ENCODE measurements at regions not wholly inside any gene's neighbourhood (a gene's known extent, or its start where the extent isn't known, plus 50 kb on each side); places are given as distances from the start of the nearest gene placed in this dataset.

DNA sequence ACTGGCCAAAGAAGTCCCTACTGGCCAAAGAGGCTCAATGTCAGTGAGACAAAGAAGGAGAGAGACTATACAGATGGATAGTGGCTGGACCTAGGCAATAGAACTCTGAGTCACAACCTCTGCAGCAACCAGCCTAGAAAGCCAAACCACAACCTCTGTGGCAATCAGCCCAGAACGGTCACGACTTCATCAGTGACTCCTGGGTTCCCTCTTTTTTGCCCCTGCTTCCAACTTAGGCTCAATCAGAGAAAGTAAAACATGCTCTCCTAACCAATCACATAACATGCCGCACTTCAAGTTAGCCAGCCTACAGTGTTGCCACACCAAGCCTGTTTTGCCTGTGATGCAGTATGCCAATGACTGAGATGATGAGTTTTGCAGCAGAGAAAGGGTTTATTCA is 203.4 kb downstream of the ANAPC10 start:
- TF ChIP-seq, protein P1, sequence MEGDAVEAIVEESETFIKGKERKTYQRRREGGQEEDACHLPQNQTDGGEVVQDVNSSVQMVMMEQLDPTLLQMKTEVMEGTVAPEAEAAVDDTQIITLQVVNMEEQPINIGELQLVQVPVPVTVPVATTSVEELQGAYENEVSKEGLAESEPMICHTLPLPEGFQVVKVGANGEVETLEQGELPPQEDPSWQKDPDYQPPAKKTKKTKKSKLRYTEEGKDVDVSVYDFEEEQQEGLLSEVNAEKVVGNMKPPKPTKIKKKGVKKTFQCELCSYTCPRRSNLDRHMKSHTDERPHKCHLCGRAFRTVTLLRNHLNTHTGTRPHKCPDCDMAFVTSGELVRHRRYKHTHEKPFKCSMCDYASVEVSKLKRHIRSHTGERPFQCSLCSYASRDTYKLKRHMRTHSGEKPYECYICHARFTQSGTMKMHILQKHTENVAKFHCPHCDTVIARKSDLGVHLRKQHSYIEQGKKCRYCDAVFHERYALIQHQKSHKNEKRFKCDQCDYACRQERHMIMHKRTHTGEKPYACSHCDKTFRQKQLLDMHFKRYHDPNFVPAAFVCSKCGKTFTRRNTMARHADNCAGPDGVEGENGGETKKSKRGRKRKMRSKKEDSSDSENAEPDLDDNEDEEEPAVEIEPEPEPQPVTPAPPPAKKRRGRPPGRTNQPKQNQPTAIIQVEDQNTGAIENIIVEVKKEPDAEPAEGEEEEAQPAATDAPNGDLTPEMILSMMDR (IDR thresholded peaks at IDR 0.05; ENCODE audit: extremely low read depth in 1 of 2, insufficient read depth in 1 of 2, low read depth in 1 of 2, low read length in 2 of 2) = no peak
- no peak for TF ChIP-seq EZH2 (IDR thresholded peaks at IDR 0.05; ENCODE audit: borderline replicate concordance, low read depth, low read length, severe bottlenecking)
- TF ChIP-seq JUN (IDR thresholded peaks at IDR 0.05; ENCODE audit: borderline replicate concordance, insufficient read depth, insufficient read length, low read depth) = no peak
- no peak for TF ChIP-seq FOS (IDR thresholded peaks at IDR 0.05; ENCODE audit: borderline replicate concordance, insufficient read depth, low read length)
- TF ChIP-seq, protein P2, sequence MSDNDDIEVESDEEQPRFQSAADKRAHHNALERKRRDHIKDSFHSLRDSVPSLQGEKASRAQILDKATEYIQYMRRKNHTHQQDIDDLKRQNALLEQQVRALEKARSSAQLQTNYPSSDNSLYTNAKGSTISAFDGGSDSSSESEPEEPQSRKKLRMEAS (IDR thresholded peaks at IDR 0.05; ENCODE audit: insufficient read depth, insufficient read length) = no peak
- TF ChIP-seq POLR2A (IDR thresholded peaks at IDR 0.05; ENCODE audit: low read depth, low read length) = no peak
- TF ChIP-seq POLR2AphosphoS5 (IDR thresholded peaks at IDR 0.05; ENCODE audit: insufficient read depth, low read depth, low read length) = no peak
